K562 (cell line): ENCODE measurements at regions not wholly inside any gene's neighbourhood (a gene's known extent, or its start where the extent isn't known, plus 50 kb on each side); places are given as distances from the start of the nearest gene placed in this dataset.

ENCODE experiments used
- ATAC-seq: fragments of 200-7000 bp; cut with Tn5 transposase; 3 replicates; pipeline ENCODE4 v1.9.1; 2020; ENCODE audit warnings: moderate library complexity
- BruUV-seq: library from RNA; stranded (reverse); fragments of 400-500 nt; replicated peaks from 2 replicates; lab custom pipeline; 2021; lab: Mats Ljungman, UMichigan
- CTCF ChIA-PET: fragments of 300-600 bp; formaldehyde crosslinking; extraction: SDS; loops from one replicate; lab custom pipeline; 2021; ENCODE audit warnings: low intra/inter-chr PET ratio; lab: Yijun Ruan, JAX
- POLR2A ChIA-PET: fragments of 300-600, 350-650 bp; sonication (Branson Sonifier 250); formaldehyde crosslinking; extraction: SDS; loops from one replicate; lab custom pipeline; 2021; ENCODE audit warnings: antibody characterized with exemption, inconsistent platforms; lab: Yijun Ruan, JAX
- DNase-seq, 4 experiments: peaks; one replicate each; pipeline versions ENCODE4 v3.0.0 to v3.0.0-alpha.2; 2011 to 2018; ENCODE audit warnings: low spot score in 3 of 4, mixed read lengths in 3 of 4; ENCODE audit errors: extremely low read depth in 1 of 4
- FAIRE-seq: peaks from 2 replicates; lab custom pipeline; 2011; peaks lifted over from hg19 to GRCh38; lab: Jason Lieb, UNC
- H2AFZ ChIP-seq: 2 replicates; pipeline ENCODE4 v1.6.0; 2011; ENCODE audit warnings: low read depth, low read length, control low read depth, inconsistent platforms
- H3K27ac ChIP-seq: fragments of 200-600 bp; 3 replicates; pipeline ENCODE4 v1.8.0; 2011; ENCODE audit warnings: low read depth, mild to moderate bottlenecking, control low read depth, inconsistent platforms, low read length, moderate library complexity, mixed read lengths; ENCODE audit errors: extremely low read depth
- H3K27me3 ChIP-seq, 2 experiments: fragments of 300-600 bp in 1 of 2; 2 replicates in 1 of 2; 3 replicates in 1 of 2; pipeline versions ENCODE4 v1.6.0 to v1.8.0; 2011; ENCODE audit warnings: inconsistent platforms in 2 of 2, low read length in 2 of 2, mild to moderate bottlenecking in 1 of 2, mixed read lengths in 1 of 2, moderate library complexity in 1 of 2; ENCODE audit not compliant: control insufficient read depth in 2 of 2, insufficient read depth in 2 of 2
- H3K36me3 ChIP-seq: fragments of 300-600 bp; 3 replicates; pipeline ENCODE4 v1.8.0; 2011; ENCODE audit warnings: mild to moderate bottlenecking, low read length, inconsistent platforms; ENCODE audit not compliant: control insufficient read depth, insufficient read depth
- H3K4me1 ChIP-seq, 2 experiments: fragments of 200-600 bp in 1 of 2; replicated peaks in 1 of 2; 2 replicates in 1 of 2; 3 replicates in 1 of 2; pipeline versions ENCODE4 v1.5.1 to v1.8.0; 2011; ENCODE audit warnings: inconsistent platforms in 2 of 2, low read length in 2 of 2, mild to moderate bottlenecking in 1 of 2, mixed read lengths in 1 of 2, moderate library complexity in 1 of 2; ENCODE audit not compliant: control insufficient read depth in 2 of 2, insufficient read depth in 2 of 2
- H3K4me2 ChIP-seq: 2 replicates; pipeline ENCODE4 v1.6.1; 2011; ENCODE audit warnings: low read length, control low read depth, inconsistent platforms, mixed read lengths; ENCODE audit not compliant: insufficient read depth
- H3K4me3 ChIP-seq: fragments of 200-600 bp; sonication (generic), shearing (Covaris generic); 2 replicates; pipeline ENCODE4 v1.5.1; 2016; ENCODE audit warnings: control low read depth, inconsistent platforms
- H3K79me2 ChIP-seq: fragments of 200-600 bp; 3 replicates; pipeline ENCODE4 v1.8.0; 2011; ENCODE audit warnings: low read length, inconsistent platforms; ENCODE audit not compliant: control insufficient read depth, insufficient read depth
- H3K9ac ChIP-seq, 2 experiments: 2 replicates each; pipeline versions ENCODE4 v1.6.0 to v1.6.1; 2011; ENCODE audit warnings: low read depth in 2 of 2, low read length in 2 of 2, control low read depth in 1 of 2, inconsistent platforms in 1 of 2, mild to moderate bottlenecking in 1 of 2, mixed read lengths in 1 of 2; ENCODE audit not compliant: insufficient read depth in 1 of 2
- H3K9me1 ChIP-seq: one replicate; pipeline ENCODE4 v1.6.0; 2011; ENCODE audit warnings: inconsistent platforms, mild to moderate bottlenecking, low read length, moderate library complexity; ENCODE audit not compliant: control insufficient read depth, insufficient read depth
- H3K9me3 ChIP-seq: replicated peaks from 2 replicates; pipeline ENCODE4 v1.5.1; 2011; ENCODE audit warnings: low read depth, low read length, inconsistent platforms; ENCODE audit not compliant: control insufficient read depth, insufficient read depth
- H4K20me1 ChIP-seq: replicated peaks from 2 replicates; pipeline ENCODE4 v1.6.1; 2011; ENCODE audit warnings: low read length, inconsistent platforms, mixed read lengths; ENCODE audit not compliant: control insufficient read depth, insufficient read depth
- FOS ChIP-seq: IDR thresholded peaks from 3 replicates; pipeline ENCODE4 v1.6.1; 2011; ENCODE audit not compliant: insufficient read length; ENCODE audit errors: extremely low read depth
- HNRNPUL1 ChIP-seq: fragments of 200-400 bp; formaldehyde crosslinking; IDR thresholded peaks from 2 replicates; pipeline ENCODE4 v1.6.1; 2017; ENCODE audit warnings: low read length
- MTA2 ChIP-seq: fragments of 450-650 bp; IDR thresholded peaks from 2 replicates; pipeline ENCODE4 v1.6.1; 2016; ENCODE audit warnings: low read depth
- SIN3B ChIP-seq: fragments of 450-650 bp; IDR thresholded peaks from 2 replicates; pipeline ENCODE4 v1.6.1; 2017; ENCODE audit warnings: low read depth, mild to moderate bottlenecking, moderate library complexity
- SOX6 ChIP-seq: fragments of 450-650 bp; IDR thresholded peaks from 2 replicates; pipeline ENCODE4 v1.6.1; 2014; ENCODE audit warnings: mild to moderate bottlenecking
- SPI1 ChIP-seq: IDR thresholded peaks from 2 replicates; pipeline ENCODE4 v1.6.1; 2011; ENCODE audit warnings: low read depth, low read length, control low read depth, borderline replicate concordance
- ZNF318 ChIP-seq, 2 experiments: fragments of 450-650 bp; IDR thresholded peaks; 2 replicates each; pipeline ENCODE4 v1.6.1; 2016; ENCODE audit warnings: mild to moderate bottlenecking in 2 of 2, borderline replicate concordance in 1 of 2, low read depth in 1 of 2, moderate library complexity in 1 of 2
- ZNF324 ChIP-seq: fragments of 250-450 bp; sonication (Bioruptor Pico); IDR thresholded peaks from 2 replicates; pipeline ENCODE4 v1.4.0; 2020; ENCODE audit warnings: mild to moderate bottlenecking
- WGBS: fragments of 100-300 bp; shearing (Covaris generic); methylation state at CpG from one replicate; pipeline ENCODE4 v1.1.6; 2016; ENCODE audit warnings: low coverage, mixed read lengths; ENCODE audit not compliant: insufficient coverage; ENCODE audit errors: missing lambda C conversion rate; 5-methylcytosine and 5-hydroxymethylcytosine counted together
- in situ Hi-C: fragments of 300-500 bp; cut with MboI; formaldehyde crosslinking; loops from 4 replicates; pipeline ENCODE4 v1.15.0; 2018; ENCODE audit warnings: inconsistent platforms, mixed read lengths
- intact Hi-C: fragments of 100-400 bp; cut with micrococcal nuclease; formaldehyde crosslinking; loops from 2 replicates; pipeline ENCODE4 v1.14.2; 2022

DNA sequence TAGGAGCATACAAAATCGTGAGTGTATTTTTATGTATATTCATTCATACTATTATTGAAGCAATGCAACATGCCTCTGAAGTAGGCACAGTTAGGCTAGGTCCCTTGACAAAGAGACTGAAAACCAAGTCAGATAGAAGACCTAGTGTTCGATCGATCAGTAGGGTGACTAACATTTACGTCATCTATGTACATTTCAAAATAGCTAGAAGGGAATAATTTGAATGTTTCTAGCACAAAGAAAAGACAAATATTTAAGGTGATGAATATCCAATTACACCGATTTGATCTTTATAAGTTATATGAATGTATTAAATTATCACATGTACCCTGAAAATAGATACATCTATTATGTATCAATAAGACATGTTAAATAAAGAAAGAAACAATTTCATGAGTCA is 610.1 kb downstream of the TOX3 start:
- TF ChIP-seq ZNF324 (CRISPR knock-in tag) (no peak), HNRNPUL1 (no peak), MTA2 (no peak), FOS (no peak), ZNF318 (IDR thresholded peaks at IDR 0.05; ENCODE audit: borderline replicate concordance in 1 of 2, low read depth in 1 of 2) (no peak), SOX6 (no peak), SIN3B (no peak), SPI1 (no peak)
- no peak overlapping the region for H3K4me3 ChIP-seq
- no peaks in the 10 kb centered on the region for H3K79me2 ChIP-seq
- POLR2A ChIA-PET, result no interaction called here
- H3K9ac ChIP-seq, result no peak overlapping the region
- no peaks in the 10 kb centered on the region for H4K20me1 ChIP-seq
- no peaks in the 10 kb centered on the region for H3K9me3 ChIP-seq
- H3K27me3 ChIP-seq, result no peaks in the 10 kb centered on the region
- H3K9me1 ChIP-seq, result no peaks in the 10 kb centered on the region
- no peak for ATAC-seq
- H3K4me2 ChIP-seq, result no peak overlapping the region
- H3K36me3 ChIP-seq, result no peaks in the 10 kb centered on the region
- CTCF ChIA-PET, result no interaction called here
- intact Hi-C loops (no loop called here), in situ Hi-C loops (no loop called here)
- WGBS, result 0% methylated on average over 5 of the region's 5 CpGs
- no peak for FAIRE-seq
- no peak for DNase-seq
- BruUV-seq, result no TSS peak
- no peak overlapping the region for H2AFZ ChIP-seq
- no peaks in the 10 kb centered on the region for H3K4me1 ChIP-seq
- H3K27ac ChIP-seq, result no peak overlapping the region
